K562 (cell line): ENCODE measurements at regions not wholly inside any gene's neighbourhood (a gene's known extent, or its start where the extent isn't known, plus 50 kb on each side); places are given as distances from the start of the nearest gene placed in this dataset.

Experiments
- CTCF ChIP-seq, 3 experiments: IDR thresholded peaks in 2 of 3; conservative IDR thresholded peaks in 1 of 3; 2 replicates each; pipeline ENCODE4 v1.5.1; 2011 to 2012; ENCODE audit warnings: low read length in 3 of 3, mild to moderate bottlenecking in 3 of 3, control low read depth in 2 of 3, improper control_type of control experiment in 1 of 3, inconsistent platforms in 1 of 3, low read depth in 1 of 3, mixed read lengths in 1 of 3, moderate library complexity in 1 of 3; ENCODE audit not compliant: insufficient read depth in 2 of 3
- JUN ChIP-seq, 2 experiments: sonication (generic) in 1 of 2; formaldehyde crosslinking in 1 of 2; IDR thresholded peaks; 2 replicates each; pipeline versions ENCODE4 v1.6.1 to v1.8.0; 2012 to 2022; ENCODE audit warnings: borderline replicate concordance in 2 of 2, mild to moderate bottlenecking in 2 of 2, improper control_type of control experiment in 1 of 2, low read depth in 1 of 2, low read length in 1 of 2, missing genetic modification reagents in 1 of 2
- TF ChIP-seq, protein P1 (sequence below), 2 experiments: fragments of 450-650 bp; IDR thresholded peaks; 2 replicates each; pipeline ENCODE4 v1.6.1; 2018; ENCODE audit warnings: mild to moderate bottlenecking in 2 of 2, low read depth in 1 of 2; ENCODE audit not compliant: partially characterized antibody in 2 of 2

DNA sequence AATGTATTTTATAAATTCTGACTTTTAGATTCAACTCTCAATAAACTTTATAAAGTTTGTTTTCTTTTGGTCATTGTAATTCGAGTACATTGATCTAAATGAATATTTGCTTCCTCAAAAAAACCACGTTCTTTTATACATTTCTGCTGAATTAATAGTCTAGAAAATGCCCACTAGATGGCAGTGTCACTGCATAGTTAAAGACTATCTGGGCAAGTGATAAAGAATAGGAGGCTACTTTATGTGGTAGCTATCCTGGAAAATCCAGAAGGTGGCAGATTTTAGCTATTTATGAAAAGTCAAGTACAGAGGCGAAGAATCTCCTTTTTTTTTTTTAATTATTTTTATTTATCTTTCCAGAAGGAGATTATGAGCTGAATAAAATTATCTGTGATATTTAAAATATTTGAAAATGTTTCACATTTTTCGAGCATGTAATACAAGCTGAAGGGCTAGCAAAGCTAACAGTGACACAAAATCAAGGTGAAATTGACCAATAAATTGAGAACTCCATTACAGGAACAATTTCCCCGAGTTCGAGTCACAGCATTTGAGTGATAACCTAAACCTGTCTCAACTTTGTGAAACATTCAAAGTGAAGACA is 221.8 kb downstream of the OLFM4 start:
- TF ChIP-seq CTCF (IDR thresholded peaks at IDR 0.05 in 2 of 3, conservative IDR thresholded peaks at IDR 0.05 in 1 of 3; ENCODE audit: insufficient read depth in 2 of 3, low read depth in 1 of 3, low read length in 3 of 3): peak; percentile 54 to 90 (median 82)
- TF ChIP-seq, protein P1, sequence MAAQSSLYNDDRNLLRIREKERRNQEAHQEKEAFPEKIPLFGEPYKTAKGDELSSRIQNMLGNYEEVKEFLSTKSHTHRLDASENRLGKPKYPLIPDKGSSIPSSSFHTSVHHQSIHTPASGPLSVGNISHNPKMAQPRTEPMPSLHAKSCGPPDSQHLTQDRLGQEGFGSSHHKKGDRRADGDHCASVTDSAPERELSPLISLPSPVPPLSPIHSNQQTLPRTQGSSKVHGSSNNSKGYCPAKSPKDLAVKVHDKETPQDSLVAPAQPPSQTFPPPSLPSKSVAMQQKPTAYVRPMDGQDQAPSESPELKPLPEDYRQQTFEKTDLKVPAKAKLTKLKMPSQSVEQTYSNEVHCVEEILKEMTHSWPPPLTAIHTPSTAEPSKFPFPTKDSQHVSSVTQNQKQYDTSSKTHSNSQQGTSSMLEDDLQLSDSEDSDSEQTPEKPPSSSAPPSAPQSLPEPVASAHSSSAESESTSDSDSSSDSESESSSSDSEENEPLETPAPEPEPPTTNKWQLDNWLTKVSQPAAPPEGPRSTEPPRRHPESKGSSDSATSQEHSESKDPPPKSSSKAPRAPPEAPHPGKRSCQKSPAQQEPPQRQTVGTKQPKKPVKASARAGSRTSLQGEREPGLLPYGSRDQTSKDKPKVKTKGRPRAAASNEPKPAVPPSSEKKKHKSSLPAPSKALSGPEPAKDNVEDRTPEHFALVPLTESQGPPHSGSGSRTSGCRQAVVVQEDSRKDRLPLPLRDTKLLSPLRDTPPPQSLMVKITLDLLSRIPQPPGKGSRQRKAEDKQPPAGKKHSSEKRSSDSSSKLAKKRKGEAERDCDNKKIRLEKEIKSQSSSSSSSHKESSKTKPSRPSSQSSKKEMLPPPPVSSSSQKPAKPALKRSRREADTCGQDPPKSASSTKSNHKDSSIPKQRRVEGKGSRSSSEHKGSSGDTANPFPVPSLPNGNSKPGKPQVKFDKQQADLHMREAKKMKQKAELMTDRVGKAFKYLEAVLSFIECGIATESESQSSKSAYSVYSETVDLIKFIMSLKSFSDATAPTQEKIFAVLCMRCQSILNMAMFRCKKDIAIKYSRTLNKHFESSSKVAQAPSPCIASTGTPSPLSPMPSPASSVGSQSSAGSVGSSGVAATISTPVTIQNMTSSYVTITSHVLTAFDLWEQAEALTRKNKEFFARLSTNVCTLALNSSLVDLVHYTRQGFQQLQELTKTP (IDR thresholded peaks at IDR 0.05; ENCODE audit: low read depth in 1 of 2, partially characterized antibody in 2 of 2): no peak
- TF ChIP-seq JUN (IDR thresholded peaks at IDR 0.05; ENCODE audit: borderline replicate concordance, low read depth, low read length): no peak
- TF ChIP-seq JUN (CRISPR knock-in tag; IDR thresholded peaks at IDR 0.05; ENCODE audit: borderline replicate concordance): no peak
